NCI-H2227 (cell line): ENCODE measurements at regions not wholly inside any gene's neighbourhood (a gene's known extent, or its start where the extent isn't known, plus 50 kb on each side); places are given as distances from the start of the nearest gene placed in this dataset.
A peak's percentile ranks its signal among the peaks of the same experiment; 100 is the strongest.
"Not testable (repeated sequence)": the region's sequence is repeated elsewhere in the genome, so short reads cannot be mapped to it uniquely, and the experiment has no call there.

ENCODE experiments used
- DNase-seq: peaks from one replicate; lab custom pipeline; 2025; ENCODE audit not compliant: unreplicated experiment; lab: John Stamatoyannopoulos, UW

GRCh38 chr2:234898534-234899053 lies 53.2 kb upstream of the SH3BP4 start:
- DNase-seq, result no peak

GRCh38 chr2:234888442-234888841 lies 63.4 kb upstream of the SH3BP4 start:
- not testable (repeated sequence) for DNase-seq

GRCh38 chr2:234887195-234887594 lies 64.6 kb upstream of the SH3BP4 start:
- no peak for DNase-seq

- no peak for DNase-seq
These were observed 65.9 kb upstream of the SH3BP4 start for GRCh38 chr2:234885886-234886285.

- peak; percentile 65 for DNase-seq
These were observed 66.7 kb upstream of the SH3BP4 start for GRCh38 chr2:234885118-234885517.

- DNase-seq, result no peak
These were observed 67.2 kb upstream of the SH3BP4 start for GRCh38 chr2:234884591-234884990.

- DNase-seq, result peak; percentile 89
These were observed 70.2 kb upstream of the SH3BP4 start for GRCh38 chr2:234881413-234882241.

GRCh38 chr2:234880551-234881211 lies 71.1 kb upstream of the SH3BP4 start:
- peak; percentile 39 for DNase-seq

- DNase-seq, result no peak
These were observed 72.0 kb upstream of the SH3BP4 start for GRCh38 chr2:234879671-234880455.

GRCh38 chr2:234876621-234877020 lies 75.2 kb upstream of the SH3BP4 start:
- not testable (repeated sequence) for DNase-seq

- no peak for DNase-seq
These were observed 77.3 kb upstream of the SH3BP4 start for GRCh38 chr2:234874347-234875046.

GRCh38 chr2:234873828-234874173 lies 78.0 kb upstream of the SH3BP4 start:
- DNase-seq, result no peak

- no peak for DNase-seq
These were observed 78.6 kb upstream of the SH3BP4 start for GRCh38 chr2:234873103-234873827.

GRCh38 chr2:234869969-234870368 lies 81.8 kb upstream of the SH3BP4 start:
- no peak for DNase-seq

- DNase-seq, result no peak
These were observed 82.7 kb upstream of the SH3BP4 start for GRCh38 chr2:234869164-234869563.

- no peak for DNase-seq
These were observed 83.9 kb upstream of the SH3BP4 start for GRCh38 chr2:234867882-234868285.

- DNase-seq, result no peak
These were observed 86.2 kb upstream of the SH3BP4 start for GRCh38 chr2:234865586-234865985.

GRCh38 chr2:234865040-234865439 lies 86.8 kb upstream of the SH3BP4 start:
- DNase-seq, result no peak

- DNase-seq, result no peak
These were observed 87.3 kb upstream of the SH3BP4 start for GRCh38 chr2:234864506-234864905.
